PC-3 (cell line): ENCODE measurements at regions not wholly inside any gene's neighbourhood (a gene's known extent, or its start where the extent isn't known, plus 50 kb on each side); places are given as distances from the start of the nearest gene placed in this dataset.

Source experiments
- CTCF ChIP-seq: fragments of 300-600 bp; sonication (generic); conservative IDR thresholded peaks from 2 replicates; pipeline ENCODE4 v1.5.1; 2017; ENCODE audit warnings: antibody characterized with exemption, low read depth, mild to moderate bottlenecking, low read length
- EZH2phosphoT487 ChIP-seq: fragments of 300-600 bp; sonication (generic); IDR thresholded peaks from 2 replicates; pipeline ENCODE4 v1.6.1; 2018; ENCODE audit warnings: mild to moderate bottlenecking, antibody characterized with exemption, low read length, borderline replicate concordance

- TF ChIP-seq CTCF: peak; percentile 49
- TF ChIP-seq EZH2phosphoT487: no peak
These were observed 601.2 kb upstream of the ARID1B start for GRCh38 chr6:156175971-156176421.
